HG03280 (cell line): ENCODE measurements at regions not wholly inside any gene's neighbourhood (a gene's known extent, or its start where the extent isn't known, plus 50 kb on each side); places are given as distances from the start of the nearest gene placed in this dataset.

ENCODE experiments used
- ATAC-seq: cut with Tn5 transposase; IDR thresholded peaks from one replicate; pipeline ENCODE4 v1.9.1; 2021; ENCODE audit warnings: mild to moderate bottlenecking, moderate library complexity; ENCODE audit not compliant: unreplicated experiment

DNA sequence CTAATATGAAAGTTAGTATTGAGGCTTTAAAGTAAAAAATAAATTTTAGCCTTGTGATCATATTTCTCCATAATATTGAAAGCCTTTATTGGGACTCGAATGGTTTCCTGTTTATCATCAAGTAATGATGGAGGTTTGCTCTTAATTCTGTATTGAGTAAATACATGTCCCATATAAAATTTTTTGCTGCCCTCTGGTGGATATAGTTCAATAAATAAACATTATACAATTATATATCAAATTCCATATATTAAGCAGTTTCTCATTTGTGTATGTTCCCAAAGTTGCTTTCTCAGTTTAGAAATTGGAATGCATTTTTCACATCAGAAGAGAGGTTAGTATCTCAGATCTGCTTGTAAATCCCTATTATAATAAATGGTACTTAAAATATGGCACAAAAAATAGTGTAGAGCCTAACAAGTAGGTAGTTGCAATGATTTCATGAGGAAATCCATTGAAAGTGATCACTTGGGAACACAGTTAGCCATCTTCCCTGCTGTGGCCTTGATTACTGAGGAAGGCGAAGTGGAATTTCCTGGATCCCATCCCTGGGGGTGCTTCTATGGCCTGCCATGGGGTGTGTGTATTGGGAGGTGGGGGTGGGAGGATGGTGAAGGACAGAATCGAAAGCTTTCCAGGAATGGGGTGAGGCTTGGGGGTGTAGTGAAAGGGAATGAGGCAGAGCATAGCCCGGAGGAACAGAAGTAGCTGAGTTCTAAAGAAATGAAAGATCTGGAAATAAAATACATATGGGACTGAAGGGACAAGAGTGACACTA is 84.1 kb upstream of the C21orf91 start:
- ATAC-seq, result no peak

DNA sequence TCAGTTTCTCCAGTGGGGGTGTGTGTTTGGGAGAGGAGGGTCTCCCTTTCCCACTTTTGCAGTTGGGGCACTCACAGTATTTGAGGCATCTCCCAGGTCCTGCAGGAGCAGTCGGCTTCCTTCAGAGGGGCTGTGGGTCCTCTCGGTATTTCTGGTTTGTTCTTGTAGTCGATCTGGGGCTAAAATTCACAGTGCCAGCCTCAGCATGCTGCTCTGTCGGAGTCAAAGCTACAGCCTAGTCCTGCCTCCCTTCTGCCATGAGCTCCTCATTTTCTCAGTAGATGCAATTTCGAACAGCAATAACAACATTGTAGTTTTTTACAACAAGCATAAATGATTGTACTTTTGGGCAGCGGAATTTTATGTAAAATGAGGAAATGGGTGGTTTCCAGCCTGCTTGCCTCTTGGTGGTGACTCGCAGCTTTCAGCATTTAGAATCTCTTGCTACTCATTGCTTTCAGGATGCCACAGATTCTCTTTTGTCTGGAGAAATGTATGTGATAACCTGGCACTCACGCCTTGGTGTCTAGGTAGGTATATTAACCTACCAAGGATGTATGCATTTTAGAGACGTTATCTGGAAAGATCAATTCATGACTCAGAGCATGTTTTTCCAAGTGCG is 82.4 kb upstream of the C21orf91 start:
- ATAC-seq, result no peak

DNA sequence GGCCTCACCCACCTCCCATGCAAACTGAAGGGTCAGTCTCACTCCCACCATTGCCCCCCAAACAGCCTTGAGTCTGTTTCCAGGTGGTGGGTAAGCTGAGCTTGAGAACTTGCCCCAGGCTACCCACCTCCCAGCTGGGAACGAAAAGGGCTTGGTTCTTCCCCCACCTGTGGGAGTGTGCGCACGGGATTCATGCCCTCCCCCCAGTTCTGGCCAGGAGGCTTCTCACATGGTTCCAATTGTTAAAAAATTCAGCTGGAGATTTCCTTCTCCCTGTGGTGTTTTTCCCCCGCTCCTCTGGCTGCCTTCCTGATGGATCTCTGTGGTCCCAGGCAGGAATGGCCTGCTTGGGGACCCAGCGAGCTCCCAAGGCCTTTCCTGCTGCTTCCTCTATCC is 81.8 kb upstream of the C21orf91 start:
- ATAC-seq, result no peak

- ATAC-seq, result no peak
These were observed 81.3 kb upstream of the C21orf91 start for GRCh38 chr21:17900281-17900989.

DNA sequence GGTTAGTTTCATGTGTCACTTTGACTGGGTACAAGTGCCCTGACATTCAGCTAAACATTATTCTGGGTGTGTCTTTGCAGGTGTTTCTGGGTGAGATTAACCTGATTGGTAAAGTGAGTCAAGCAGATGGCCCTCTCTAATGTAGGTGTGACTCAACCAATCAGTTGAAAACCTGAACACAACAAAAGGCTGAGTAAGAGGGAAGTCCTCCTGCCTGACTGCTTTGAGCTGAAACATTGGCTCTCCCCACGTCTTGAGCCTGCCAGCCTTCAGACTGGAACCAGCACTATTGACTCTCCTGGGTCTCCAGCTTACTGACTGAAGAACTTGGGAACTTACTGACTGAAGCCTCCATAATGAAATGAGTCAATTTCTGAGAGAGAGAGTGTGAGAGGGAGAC is 70.0 kb upstream of the C21orf91 start:
- no peak for ATAC-seq

DNA sequence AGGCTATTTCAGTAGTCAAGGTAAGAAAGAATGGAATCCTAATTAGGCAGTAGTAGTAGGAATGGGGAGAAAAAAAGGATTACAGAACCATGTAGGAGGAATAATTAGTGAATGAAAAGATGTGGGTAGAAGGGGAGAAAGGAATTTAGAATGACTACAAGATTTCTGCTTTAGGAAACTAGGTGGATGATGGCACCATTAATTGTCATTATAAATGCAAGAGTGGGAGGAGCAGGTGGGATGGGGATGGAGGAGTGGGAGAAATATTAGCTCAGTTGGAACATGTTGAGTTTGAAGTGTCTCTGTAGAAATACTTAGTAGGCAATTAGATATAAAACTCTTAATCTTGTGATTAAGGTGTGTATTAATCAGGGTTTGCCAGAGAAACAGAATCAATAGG is 50.0 kb upstream of the C21orf91 start:
- no peak for ATAC-seq
